ENCODE measurements at regions not wholly inside any gene's neighbourhood (a gene's known extent, or its start where the extent isn't known, plus 50 kb on each side); places are given as distances from the start of the nearest gene placed in this dataset.

GRCh38 chr7:46320956-46321355 lies 399.9 kb upstream of the IGFBP3 start:
- no peak for DNase-seq

GRCh38 chr7:46319841-46320240 lies 398.8 kb upstream of the IGFBP3 start:
- DNase-seq = no peak

GRCh38 chr7:46318276-46318675 lies 397.2 kb upstream of the IGFBP3 start:
- no peak for DNase-seq

- DNase-seq = no peak
These were observed 396.2 kb upstream of the IGFBP3 start for GRCh38 chr7:46317256-46317655.

- no peak for DNase-seq
These were observed 394.8 kb upstream of the IGFBP3 start for GRCh38 chr7:46315891-46316290.

- no peak for DNase-seq
These were observed 380.6 kb upstream of the IGFBP3 start for GRCh38 chr7:46301677-46302076.

- DNase-seq = no peak
These were observed 376.4 kb upstream of the IGFBP3 start for GRCh38 chr7:46297515-46297914.

GRCh38 chr7:46296526-46296925 lies 375.5 kb upstream of the IGFBP3 start:
- no peak for DNase-seq

- DNase-seq = no peak
These were observed 373.3 kb upstream of the IGFBP3 start for GRCh38 chr7:46294381-46294780.

- no peak for DNase-seq
These were observed 371.7 kb upstream of the IGFBP3 start for GRCh38 chr7:46292741-46293140.

- no peak for DNase-seq
These were observed 370.6 kb upstream of the IGFBP3 start for GRCh38 chr7:46291601-46292150.

- peak; percentile 74 for DNase-seq
These were observed 370.0 kb upstream of the IGFBP3 start for GRCh38 chr7:46291050-46291438.

GRCh38 chr7:46290374-46291049 lies 369.4 kb upstream of the IGFBP3 start:
- no peak for DNase-seq

GRCh38 chr7:46288861-46289260 lies 367.8 kb upstream of the IGFBP3 start:
- no peak for DNase-seq

- no peak for DNase-seq
These were observed 366.9 kb upstream of the IGFBP3 start for GRCh38 chr7:46288010-46288409.

- DNase-seq = no peak
These were observed 365.9 kb upstream of the IGFBP3 start for GRCh38 chr7:46286957-46287356.

- no peak for DNase-seq
These were observed 365.3 kb upstream of the IGFBP3 start for GRCh38 chr7:46286356-46286755.

- DNase-seq = no peak
These were observed 364.8 kb upstream of the IGFBP3 start for GRCh38 chr7:46285878-46286277.

- DNase-seq = no peak
These were observed 362.8 kb upstream of the IGFBP3 start for GRCh38 chr7:46283852-46284251.

- DNase-seq = no peak
These were observed 361.1 kb upstream of the IGFBP3 start for GRCh38 chr7:46282155-46282554.

- DNase-seq = no peak
These were observed 360.0 kb upstream of the IGFBP3 start for GRCh38 chr7:46281071-46281470.

GRCh38 chr7:46279290-46279689 lies 358.2 kb upstream of the IGFBP3 start:
- DNase-seq = no peak

- no peak for DNase-seq
These were observed 343.6 kb upstream of the IGFBP3 start for GRCh38 chr7:46264646-46265045.

- peak; percentile 3 for DNase-seq
These were observed 340.6 kb upstream of the IGFBP3 start for GRCh38 chr7:46261638-46262037.

GRCh38 chr7:46259947-46260346 lies 338.9 kb upstream of the IGFBP3 start:
- no peak for DNase-seq
